NCI-H446 (cell line): ENCODE measurements at regions not wholly inside any gene's neighbourhood (a gene's known extent, or its start where the extent isn't known, plus 50 kb on each side); places are given as distances from the start of the nearest gene placed in this dataset.
"Not testable (repeated sequence)": the region's sequence is repeated elsewhere in the genome, so short reads cannot be mapped to it uniquely, and the experiment has no call there.

Source experiments
- DNase-seq, 2 experiments: peaks; one replicate each; lab custom pipeline; 2025; lab: John Stamatoyannopoulos, UW

- no peak for DNase-seq
Observed at GRCh38 chr6:98323605-98324004, 510.8 kb upstream of the POU3F2 start.

- DNase-seq, result no peak
Observed at GRCh38 chr6:98324446-98324845, 509.9 kb upstream of the POU3F2 start.

- no peak for DNase-seq
Observed at GRCh38 chr6:98325366-98325765, 509.0 kb upstream of the POU3F2 start.

- no peak for DNase-seq
Observed at GRCh38 chr6:98333273-98333672, 501.1 kb upstream of the POU3F2 start.

- no peak for DNase-seq
Observed at GRCh38 chr6:98335594-98335993, 498.8 kb upstream of the POU3F2 start.

GRCh38 chr6:98339506-98339905 lies 494.9 kb upstream of the POU3F2 start:
- DNase-seq, result no peak

GRCh38 chr6:98343004-98343403 lies 491.4 kb upstream of the POU3F2 start:
- peak in 1 of 2 experiments; percentile 3 for DNase-seq

- DNase-seq, result no peak
Observed at GRCh38 chr6:98343797-98344196, 490.6 kb upstream of the POU3F2 start.

- no peak for DNase-seq
Observed at GRCh38 chr6:98352348-98352747, 482.0 kb upstream of the POU3F2 start.

GRCh38 chr6:98358173-98358572 lies 476.2 kb upstream of the POU3F2 start:
- no peak for DNase-seq

- no peak for DNase-seq
Observed at GRCh38 chr6:98366371-98366770, 468.0 kb upstream of the POU3F2 start.

- no peak for DNase-seq
Observed at GRCh38 chr6:98380589-98380988, 453.8 kb upstream of the POU3F2 start.

GRCh38 chr6:98382246-98382645 lies 452.1 kb upstream of the POU3F2 start:
- DNase-seq, result no peak

GRCh38 chr6:98384334-98384733 lies 450.0 kb upstream of the POU3F2 start:
- DNase-seq, result no peak

- DNase-seq, result peak in 1 of 2 experiments; percentile 7
Observed at GRCh38 chr6:98384801-98385200, 449.6 kb upstream of the POU3F2 start.

- no peak for DNase-seq
Observed at GRCh38 chr6:98395610-98396166, 438.7 kb upstream of the POU3F2 start.

GRCh38 chr6:98416027-98416426 lies 418.3 kb upstream of the POU3F2 start:
- DNase-seq, result no peak

- not testable (repeated sequence) for DNase-seq
Observed at GRCh38 chr6:98416497-98417158, 417.7 kb upstream of the POU3F2 start.

GRCh38 chr6:98433325-98434056 lies 400.9 kb upstream of the POU3F2 start:
- DNase-seq, result no peak

- DNase-seq, result no peak
Observed at GRCh38 chr6:98443633-98444032, 390.7 kb upstream of the POU3F2 start.

- DNase-seq, result no peak
Observed at GRCh38 chr6:98452685-98453084, 381.7 kb upstream of the POU3F2 start.

- DNase-seq, result no peak
Observed at GRCh38 chr6:98454809-98455322, 379.5 kb upstream of the POU3F2 start.

GRCh38 chr6:98458708-98459107 lies 375.7 kb upstream of the POU3F2 start:
- no peak for DNase-seq
